ENCODE measurements at regions not wholly inside any gene's neighbourhood (a gene's known extent, or its start where the extent isn't known, plus 50 kb on each side); places are given as distances from the start of the nearest gene placed in this dataset.
"Not testable (repeated sequence)": the region's sequence is repeated elsewhere in the genome, so short reads cannot be mapped to it uniquely, and the experiment has no call there.

GRCh38 chr4:97101171-97101570, 1042.1 kb downstream of the STPG2 start:
- not testable (repeated sequence) for DNase-seq (ENCODE audit: low spot score)

GRCh38 chr4:97103252-97103651, 1040.0 kb downstream of the STPG2 start:
- DNase-seq (ENCODE audit: low spot score): no peak

GRCh38 chr4:97104006-97104405, 1039.3 kb downstream of the STPG2 start:
- no peak for DNase-seq (ENCODE audit: low spot score)

- no peak for DNase-seq (ENCODE audit: low spot score)
These were observed 1038.6 kb downstream of the STPG2 start for GRCh38 chr4:97104666-97105065.

- no peak for DNase-seq (ENCODE audit: low spot score)
These were observed 1037.8 kb downstream of the STPG2 start for GRCh38 chr4:97105347-97106099.

- DNase-seq (ENCODE audit: low spot score): no peak
These were observed 1037.1 kb downstream of the STPG2 start for GRCh38 chr4:97106161-97106560.

GRCh38 chr4:97110506-97110905, 1032.8 kb downstream of the STPG2 start:
- DNase-seq (ENCODE audit: low spot score): no peak

GRCh38 chr4:97116511-97116910, 1026.8 kb downstream of the STPG2 start:
- no peak for DNase-seq (ENCODE audit: low spot score)

- no peak for DNase-seq (ENCODE audit: low spot score)
These were observed 1021.8 kb downstream of the STPG2 start for GRCh38 chr4:97121493-97121892.

- DNase-seq (ENCODE audit: low spot score): no peak
These were observed 1019.7 kb downstream of the STPG2 start for GRCh38 chr4:97123573-97123972.

GRCh38 chr4:97132435-97132834, 1010.8 kb downstream of the STPG2 start:
- DNase-seq (ENCODE audit: low spot score): no peak

- no peak for DNase-seq (ENCODE audit: low spot score)
These were observed 1008.8 kb downstream of the STPG2 start for GRCh38 chr4:97134456-97134855.

GRCh38 chr4:97139791-97140190, 1003.5 kb downstream of the STPG2 start:
- no peak for DNase-seq (ENCODE audit: low spot score)

- no peak for DNase-seq (ENCODE audit: low spot score)
These were observed 1002.7 kb downstream of the STPG2 start for GRCh38 chr4:97140545-97140944.

- DNase-seq (ENCODE audit: low spot score): not testable (repeated sequence)
These were observed 1001.9 kb downstream of the STPG2 start for GRCh38 chr4:97141332-97141731.

- DNase-seq (ENCODE audit: low spot score): no peak
These were observed 1000.9 kb downstream of the STPG2 start for GRCh38 chr4:97142410-97142809.

GRCh38 chr4:97142893-97143292, 1000.4 kb downstream of the STPG2 start:
- no peak for DNase-seq (ENCODE audit: low spot score)

GRCh38 chr4:97144199-97144598, 999.1 kb downstream of the STPG2 start:
- no peak for DNase-seq (ENCODE audit: low spot score)

- no peak for DNase-seq (ENCODE audit: low spot score)
These were observed 992.3 kb downstream of the STPG2 start for GRCh38 chr4:97150966-97151365.

GRCh38 chr4:97152149-97152548, 991.1 kb downstream of the STPG2 start:
- DNase-seq (ENCODE audit: low spot score): no peak

GRCh38 chr4:97153042-97153441, 990.2 kb downstream of the STPG2 start:
- DNase-seq (ENCODE audit: low spot score): no peak

- no peak for DNase-seq (ENCODE audit: low spot score)
These were observed 983.7 kb downstream of the STPG2 start for GRCh38 chr4:97159625-97160024.

GRCh38 chr4:97185233-97185632, 958.0 kb downstream of the STPG2 start:
- no peak for DNase-seq (ENCODE audit: low spot score)

- DNase-seq (ENCODE audit: low spot score): no peak
These were observed 946.2 kb downstream of the STPG2 start for GRCh38 chr4:97197106-97197505.
